ENCODE measurements at regions not wholly inside any gene's neighbourhood (a gene's known extent, or its start where the extent isn't known, plus 50 kb on each side); places are given as distances from the start of the nearest gene placed in this dataset.
A peak's percentile ranks its signal among the peaks of the same experiment; 100 is the strongest.

GRCh38 chr2:186256540-186256939 is 229.5 kb upstream of the ZC3H15 start:
- TF ChIP-seq, protein P1, sequence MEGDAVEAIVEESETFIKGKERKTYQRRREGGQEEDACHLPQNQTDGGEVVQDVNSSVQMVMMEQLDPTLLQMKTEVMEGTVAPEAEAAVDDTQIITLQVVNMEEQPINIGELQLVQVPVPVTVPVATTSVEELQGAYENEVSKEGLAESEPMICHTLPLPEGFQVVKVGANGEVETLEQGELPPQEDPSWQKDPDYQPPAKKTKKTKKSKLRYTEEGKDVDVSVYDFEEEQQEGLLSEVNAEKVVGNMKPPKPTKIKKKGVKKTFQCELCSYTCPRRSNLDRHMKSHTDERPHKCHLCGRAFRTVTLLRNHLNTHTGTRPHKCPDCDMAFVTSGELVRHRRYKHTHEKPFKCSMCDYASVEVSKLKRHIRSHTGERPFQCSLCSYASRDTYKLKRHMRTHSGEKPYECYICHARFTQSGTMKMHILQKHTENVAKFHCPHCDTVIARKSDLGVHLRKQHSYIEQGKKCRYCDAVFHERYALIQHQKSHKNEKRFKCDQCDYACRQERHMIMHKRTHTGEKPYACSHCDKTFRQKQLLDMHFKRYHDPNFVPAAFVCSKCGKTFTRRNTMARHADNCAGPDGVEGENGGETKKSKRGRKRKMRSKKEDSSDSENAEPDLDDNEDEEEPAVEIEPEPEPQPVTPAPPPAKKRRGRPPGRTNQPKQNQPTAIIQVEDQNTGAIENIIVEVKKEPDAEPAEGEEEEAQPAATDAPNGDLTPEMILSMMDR (IDR thresholded peaks at IDR 0.05): peak in 6 of 7 experiments; percentile 29 to 59 (median 51)
- TF ChIP-seq POLR2A (IDR thresholded peaks at IDR 0.05): no peak

All from body of pancreas (tissue), 4 donors.